ENCODE measurements at regions not wholly inside any gene's neighbourhood (a gene's known extent, or its start where the extent isn't known, plus 50 kb on each side); places are given as distances from the start of the nearest gene placed in this dataset.
A peak's percentile ranks its signal among the peaks of the same experiment; 100 is the strongest.

- Histone ChIP-seq H2BK120ac (ENCODE audit: low read depth, low read length) (no peak overlapping the region), H4K91ac (ENCODE audit: low read length) (no peak overlapping the region), H3K9ac (ENCODE audit: low read length) (peak overlapping the region; percentile 21), H4K8ac (ENCODE audit: low read length) (no peak overlapping the region), H3K18ac (ENCODE audit: low read depth in 1 of 2, low read length in 2 of 2) (no peak overlapping the region), H3K14ac (ENCODE audit: low read length in 2 of 2) (no peak overlapping the region), H3K4me1 (ENCODE audit: control insufficient read depth, insufficient read depth, low read depth, low read length) (no peaks in the 10 kb centered on the region), H3K36me3 (ENCODE audit: control insufficient read depth in 1 of 2, insufficient read depth in 2 of 2, low read depth in 1 of 2, low read length in 2 of 2) (no peaks in the 10 kb centered on the region), H3K4me2 (ENCODE audit: low read length, poor library complexity, severe bottlenecking) (no peak overlapping the region), H3K27me3 (ENCODE audit: control insufficient read depth in 1 of 2, insufficient read depth in 1 of 2, low read length in 2 of 2) (no peaks in the 10 kb centered on the region), H3K9me3 (ENCODE audit: control insufficient read depth, low read length) (no peaks in the 10 kb centered on the region), H3K27ac (ENCODE audit: low read length, poor library complexity, severe bottlenecking) (no peak overlapping the region), H2BK12ac (ENCODE audit: low read length in 2 of 2) (no peak overlapping the region), H3K79me1 (replicated peaks; ENCODE audit: low read length, poor library complexity, severe bottlenecking) (no peaks in the 10 kb centered on the region), H2BK15ac (ENCODE audit: low read depth, poor library complexity, severe bottlenecking) (no peak overlapping the region), H2AFZ (ENCODE audit: low read depth, low read length) (no peak overlapping the region), H2BK5ac (ENCODE audit: low read depth, low read length, poor library complexity, severe bottlenecking) (no peak overlapping the region), H3K4ac (ENCODE audit: low read depth in 1 of 2, low read length in 2 of 2) (no peak overlapping the region), H3K23ac (ENCODE audit: low read length in 2 of 2) (no peak overlapping the region), H3K4me3 (ENCODE audit: insufficient read depth in 1 of 2, low read depth in 1 of 2, low read length in 2 of 2) (peak overlapping the region in 1 of 2 experiments; percentile 38), H2AK5ac (ENCODE audit: low read length, severe bottlenecking) (no peak overlapping the region)
- 86% methylated on average over 6 of the region's 6 CpGs for WGBS
- DNase-seq = peak; percentile 2
Observed at GRCh38 chr14:42469637-42470426, 863.2 kb downstream of the LRFN5 start.

- H3K23ac ChIP-seq (ENCODE audit: low read length in 2 of 2) = no peak overlapping the region
- no peaks in the 10 kb centered on the region for H3K27me3 ChIP-seq (ENCODE audit: control insufficient read depth in 1 of 2, insufficient read depth in 1 of 2, low read length in 2 of 2)
- no peak overlapping the region for H2BK5ac ChIP-seq (ENCODE audit: low read depth, low read length, poor library complexity, severe bottlenecking)
- H3K14ac ChIP-seq (ENCODE audit: low read length in 2 of 2) = no peak overlapping the region
- H4K91ac ChIP-seq (ENCODE audit: low read length) = no peak overlapping the region
- H4K8ac ChIP-seq (ENCODE audit: low read length) = no peak overlapping the region
- no peak overlapping the region for H3K18ac ChIP-seq (ENCODE audit: low read depth in 1 of 2, low read length in 2 of 2)
- WGBS = no CpG with 5 or more reads among the region's 1 CpG
- no peak overlapping the region for H2BK12ac ChIP-seq (ENCODE audit: low read length in 2 of 2)
- peaks cover 4% of the 10 kb centered on the region for H3K9me3 ChIP-seq (ENCODE audit: control insufficient read depth, low read length)
- no peak overlapping the region for H3K4me3 ChIP-seq (ENCODE audit: insufficient read depth in 1 of 2, low read depth in 1 of 2, low read length in 2 of 2)
- no peaks in the 10 kb centered on the region for H3K79me1 ChIP-seq (replicated peaks; ENCODE audit: low read length, poor library complexity, severe bottlenecking)
- H3K4me1 ChIP-seq (ENCODE audit: control insufficient read depth, insufficient read depth, low read depth, low read length) = no peaks in the 10 kb centered on the region
- H3K4me2 ChIP-seq (ENCODE audit: low read length, poor library complexity, severe bottlenecking) = no peak overlapping the region
- H3K36me3 ChIP-seq (ENCODE audit: control insufficient read depth in 1 of 2, insufficient read depth in 2 of 2, low read depth in 1 of 2, low read length in 2 of 2) = no peaks in the 10 kb centered on the region
- no peak overlapping the region for H2BK15ac ChIP-seq (ENCODE audit: low read depth, poor library complexity, severe bottlenecking)
- no peak overlapping the region for H2BK120ac ChIP-seq (ENCODE audit: low read depth, low read length)
- DNase-seq = no peak
- no peak overlapping the region for H3K9ac ChIP-seq (ENCODE audit: low read length)
- H3K4ac ChIP-seq (ENCODE audit: low read depth in 1 of 2, low read length in 2 of 2) = no peak overlapping the region
- no peak overlapping the region for H3K27ac ChIP-seq (ENCODE audit: low read length, poor library complexity, severe bottlenecking)
- no peak overlapping the region for H2AFZ ChIP-seq (ENCODE audit: low read depth, low read length)
- no peak overlapping the region for H2AK5ac ChIP-seq (ENCODE audit: low read length, severe bottlenecking)
Observed at GRCh38 chr14:42460673-42461072, 854.0 kb downstream of the LRFN5 start.

GRCh38 chr14:42459171-42459685 is 852.6 kb downstream of the LRFN5 start:
- H4K8ac ChIP-seq (ENCODE audit: low read length) = no peak overlapping the region
- no peak overlapping the region for H2AFZ ChIP-seq (ENCODE audit: low read depth, low read length)
- H3K36me3 ChIP-seq (ENCODE audit: control insufficient read depth in 1 of 2, insufficient read depth in 2 of 2, low read depth in 1 of 2, low read length in 2 of 2) = no peaks in the 10 kb centered on the region
- H2BK12ac ChIP-seq (ENCODE audit: low read length in 2 of 2) = no peak overlapping the region
- no peak overlapping the region for H4K91ac ChIP-seq (ENCODE audit: low read length)
- H3K4me1 ChIP-seq (ENCODE audit: control insufficient read depth, insufficient read depth, low read depth, low read length) = no peaks in the 10 kb centered on the region
- no peak overlapping the region for H3K4me3 ChIP-seq (ENCODE audit: insufficient read depth in 1 of 2, low read depth in 1 of 2, low read length in 2 of 2)
- 95% methylated on average over 2 of the region's 3 CpGs for WGBS
- H2BK15ac ChIP-seq (ENCODE audit: low read depth, poor library complexity, severe bottlenecking) = no peak overlapping the region
- H3K9me3 ChIP-seq (ENCODE audit: control insufficient read depth, low read length) = peaks cover 9% of the 10 kb centered on the region
- H3K23ac ChIP-seq (ENCODE audit: low read length in 2 of 2) = no peak overlapping the region
- H3K4me2 ChIP-seq (ENCODE audit: low read length, poor library complexity, severe bottlenecking) = no peak overlapping the region
- H3K27ac ChIP-seq (ENCODE audit: low read length, poor library complexity, severe bottlenecking) = no peak overlapping the region
- no peak overlapping the region for H2BK120ac ChIP-seq (ENCODE audit: low read depth, low read length)
- H3K79me1 ChIP-seq (replicated peaks; ENCODE audit: low read length, poor library complexity, severe bottlenecking) = no peaks in the 10 kb centered on the region
- H3K9ac ChIP-seq (ENCODE audit: low read length) = no peak overlapping the region
- H3K18ac ChIP-seq (ENCODE audit: low read depth in 1 of 2, low read length in 2 of 2) = no peak overlapping the region
- DNase-seq = no peak
- H2BK5ac ChIP-seq (ENCODE audit: low read depth, low read length, poor library complexity, severe bottlenecking) = no peak overlapping the region
- no peak overlapping the region for H2AK5ac ChIP-seq (ENCODE audit: low read length, severe bottlenecking)
- no peak overlapping the region for H3K14ac ChIP-seq (ENCODE audit: low read length in 2 of 2)
- no peaks in the 10 kb centered on the region for H3K27me3 ChIP-seq (ENCODE audit: control insufficient read depth in 1 of 2, insufficient read depth in 1 of 2, low read length in 2 of 2)
- H3K4ac ChIP-seq (ENCODE audit: low read depth in 1 of 2, low read length in 2 of 2) = no peak overlapping the region

- no peak overlapping the region for H3K27ac ChIP-seq (ENCODE audit: low read length, poor library complexity, severe bottlenecking)
- no peak overlapping the region for H4K91ac ChIP-seq (ENCODE audit: low read length)
- H2BK12ac ChIP-seq (ENCODE audit: low read length in 2 of 2) = no peak overlapping the region
- H3K36me3 ChIP-seq (ENCODE audit: control insufficient read depth in 1 of 2, insufficient read depth in 2 of 2, low read depth in 1 of 2, low read length in 2 of 2) = no peaks in the 10 kb centered on the region
- no peak overlapping the region for H2AK5ac ChIP-seq (ENCODE audit: low read length, severe bottlenecking)
- H2BK5ac ChIP-seq (ENCODE audit: low read depth, low read length, poor library complexity, severe bottlenecking) = no peak overlapping the region
- no peaks in the 10 kb centered on the region for H3K4me1 ChIP-seq (ENCODE audit: control insufficient read depth, insufficient read depth, low read depth, low read length)
- no peak overlapping the region for H3K18ac ChIP-seq (ENCODE audit: low read depth in 1 of 2, low read length in 2 of 2)
- no peak overlapping the region for H3K14ac ChIP-seq (ENCODE audit: low read length in 2 of 2)
- H3K4me3 ChIP-seq (ENCODE audit: insufficient read depth in 1 of 2, low read depth in 1 of 2, low read length in 2 of 2) = no peak overlapping the region
- H3K9me3 ChIP-seq (ENCODE audit: control insufficient read depth, low read length) = no peaks in the 10 kb centered on the region
- H3K79me1 ChIP-seq (replicated peaks; ENCODE audit: low read length, poor library complexity, severe bottlenecking) = no peaks in the 10 kb centered on the region
- no peak overlapping the region for H3K23ac ChIP-seq (ENCODE audit: low read length in 2 of 2)
- no peak overlapping the region for H2AFZ ChIP-seq (ENCODE audit: low read depth, low read length)
- no peak overlapping the region for H4K8ac ChIP-seq (ENCODE audit: low read length)
- H2BK15ac ChIP-seq (ENCODE audit: low read depth, poor library complexity, severe bottlenecking) = no peak overlapping the region
- no peak overlapping the region for H2BK120ac ChIP-seq (ENCODE audit: low read depth, low read length)
- no peak for DNase-seq
- no peak overlapping the region for H3K9ac ChIP-seq (ENCODE audit: low read length)
- H3K4me2 ChIP-seq (ENCODE audit: low read length, poor library complexity, severe bottlenecking) = no peak overlapping the region
- H3K4ac ChIP-seq (ENCODE audit: low read depth in 1 of 2, low read length in 2 of 2) = no peak overlapping the region
- no peaks in the 10 kb centered on the region for H3K27me3 ChIP-seq (ENCODE audit: control insufficient read depth in 1 of 2, insufficient read depth in 1 of 2, low read length in 2 of 2)
- WGBS = 100% methylated on average over 1 of the region's 2 CpGs
Observed at GRCh38 chr14:42441615-42442014, 834.9 kb downstream of the LRFN5 start.

Measured in mesenchymal stem cell (in vitro differentiated cells and primary cell).